ENCODE measurements at regions not wholly inside any gene's neighbourhood (a gene's known extent, or its start where the extent isn't known, plus 50 kb on each side); places are given as distances from the start of the nearest gene placed in this dataset.
A peak's percentile ranks its signal among the peaks of the same experiment; 100 is the strongest.

DNA sequence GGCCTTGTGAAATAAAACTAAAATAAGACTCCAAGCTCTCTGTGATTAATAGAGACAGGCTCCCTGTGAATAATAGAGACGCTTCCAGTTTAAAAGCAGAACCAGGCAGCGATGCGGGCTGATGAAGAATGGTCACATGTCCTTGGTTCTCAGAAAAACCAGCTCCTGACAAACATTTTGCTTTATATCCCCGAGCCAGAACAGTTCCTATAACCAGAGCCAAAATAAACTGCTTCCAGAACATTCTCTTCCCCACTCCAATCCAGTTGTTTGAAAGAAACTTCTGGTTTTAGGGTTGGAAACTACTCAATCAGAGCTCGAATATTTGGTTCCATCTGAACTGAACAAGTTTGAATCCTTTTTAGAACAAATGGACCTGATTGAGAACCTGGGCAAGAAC lies 213.7 kb downstream of the TSN start:
- DNase-seq (no peak), ATAC-seq (no peak)

GRCh38 chr2:121969766-121970639 lies 214.6 kb downstream of the TSN start:
- ATAC-seq = no peak
- DNase-seq = no peak

DNA sequence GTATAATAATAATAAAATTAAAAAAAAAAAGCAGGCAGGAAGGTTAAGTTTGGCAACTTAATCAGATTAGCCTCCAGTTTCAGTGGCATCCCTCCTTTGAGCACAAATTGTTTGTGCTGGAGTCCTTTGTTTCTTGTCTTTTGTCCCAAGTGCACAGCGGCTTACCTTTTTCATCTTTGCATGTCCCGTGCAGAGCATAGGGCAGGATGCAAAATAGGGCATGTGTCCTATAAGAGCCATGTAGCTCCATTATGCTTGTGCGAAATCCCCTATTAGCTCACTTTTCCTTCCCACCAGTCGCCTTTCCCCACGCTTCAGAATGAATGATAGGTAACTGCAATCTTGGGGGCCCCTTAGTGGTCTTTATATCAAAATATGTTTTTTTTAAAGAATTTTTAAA lies 216.8 kb downstream of the TSN start:
- no peak for ATAC-seq
- DNase-seq = no peak

DNA sequence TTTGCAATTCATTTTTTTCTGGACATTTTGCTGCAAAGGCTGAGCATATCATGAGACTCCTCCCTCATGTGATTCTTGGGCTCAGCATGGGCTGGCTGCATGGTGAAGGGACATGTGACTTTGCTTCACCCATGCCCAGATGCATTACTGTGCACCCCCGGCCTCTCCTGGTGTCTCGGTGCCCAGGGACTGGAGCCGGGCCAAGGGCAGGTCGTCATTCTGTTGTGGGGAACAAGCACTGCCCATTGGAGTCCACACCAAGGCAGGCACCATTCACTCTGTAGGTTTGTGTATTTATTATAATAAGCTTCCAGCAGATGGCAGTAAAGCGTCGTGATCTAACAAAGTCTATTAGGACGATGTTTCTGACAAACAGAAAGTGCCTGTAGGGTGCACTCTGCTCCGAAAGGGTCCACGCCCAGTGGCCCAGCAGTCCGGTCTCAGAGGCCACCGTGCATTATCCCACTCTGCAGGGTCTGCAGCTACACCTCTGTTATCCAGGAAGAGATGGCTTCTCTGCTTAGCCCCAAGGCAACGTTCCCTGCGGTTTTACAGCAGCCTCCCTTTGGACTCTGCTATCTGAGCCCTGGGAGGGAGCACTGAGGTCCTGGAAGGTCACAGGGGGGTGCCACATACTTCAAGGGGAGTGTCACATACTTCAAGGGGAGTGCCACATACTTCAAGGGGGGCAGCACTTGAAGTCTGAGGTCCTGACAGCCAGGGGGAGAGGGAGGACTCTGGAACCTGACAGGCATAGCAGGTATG lies 219.6 kb downstream of the TSN start:
- ATAC-seq = peak; percentile 85
- DNase-seq = peak; percentile 23

DNA sequence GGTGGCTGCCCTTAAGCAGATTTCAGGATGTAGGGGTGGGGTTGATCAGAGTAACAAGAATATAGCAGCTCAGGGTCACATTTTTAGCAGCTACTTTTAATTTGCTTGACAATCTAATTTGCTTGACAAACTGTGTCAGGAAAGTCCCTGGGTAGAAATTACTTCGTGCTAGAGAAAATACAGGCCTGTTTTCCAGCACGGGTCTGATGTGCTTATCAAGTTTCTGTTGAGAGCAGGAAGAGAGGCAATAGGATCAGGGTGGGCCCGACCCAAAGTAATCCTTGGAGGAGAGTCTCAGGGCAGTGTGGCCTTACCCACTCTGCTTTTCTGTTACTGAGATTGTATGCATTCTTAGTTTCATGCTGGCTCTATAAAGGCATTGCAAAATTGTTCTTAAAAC lies 221.5 kb downstream of the TSN start:
- DNase-seq = no peak
- no peak for ATAC-seq

DNA sequence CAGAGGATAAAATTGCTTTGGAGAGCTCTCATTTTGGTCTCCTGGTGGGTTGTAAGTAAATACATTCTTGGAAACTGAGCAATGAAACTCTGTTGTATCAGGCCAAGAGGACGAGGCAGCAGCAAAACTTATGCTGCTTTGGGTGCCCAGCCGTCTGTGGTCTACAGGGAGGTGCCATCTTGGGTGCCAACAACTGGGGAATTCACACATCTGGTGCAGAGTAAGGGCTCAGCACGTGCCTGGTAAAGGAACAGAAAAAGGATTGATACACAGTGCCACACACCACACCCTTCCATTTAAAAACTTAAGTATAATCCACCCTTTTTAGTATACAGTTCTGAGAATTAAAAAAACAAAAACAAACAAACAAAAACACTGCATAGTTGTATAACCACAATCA lies 221.9 kb downstream of the TSN start:
- DNase-seq = no peak
- ATAC-seq = no peak

DNA sequence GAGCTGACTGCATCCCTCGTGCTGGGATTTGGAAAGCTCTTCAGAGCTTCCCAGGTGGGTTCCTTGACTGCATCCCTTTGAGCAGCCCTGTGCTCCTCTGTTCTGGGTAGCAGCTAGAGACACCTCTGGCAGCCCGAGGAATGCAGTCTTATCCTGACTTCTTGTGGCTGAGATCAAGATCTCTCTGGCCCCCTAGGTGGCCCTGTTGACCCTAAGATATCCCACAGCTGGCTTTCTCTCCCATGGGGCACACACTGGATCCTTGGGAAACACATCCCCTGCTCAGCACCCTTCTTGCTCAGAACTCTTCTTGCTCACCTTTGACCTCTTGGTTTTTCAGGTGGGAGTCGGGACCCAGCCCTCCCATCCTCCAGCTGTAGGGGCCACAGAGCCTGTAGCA lies 237.2 kb downstream of the TSN start:
- ATAC-seq = no peak

GRCh38 chr2:121993682-121994081 lies 238.2 kb downstream of the TSN start:
- DNase-seq (no peak), ATAC-seq (no peak)

More for the DNA sequence above, 237.2 kb downstream of the TSN start:
- no peak for DNase-seq

DNA sequence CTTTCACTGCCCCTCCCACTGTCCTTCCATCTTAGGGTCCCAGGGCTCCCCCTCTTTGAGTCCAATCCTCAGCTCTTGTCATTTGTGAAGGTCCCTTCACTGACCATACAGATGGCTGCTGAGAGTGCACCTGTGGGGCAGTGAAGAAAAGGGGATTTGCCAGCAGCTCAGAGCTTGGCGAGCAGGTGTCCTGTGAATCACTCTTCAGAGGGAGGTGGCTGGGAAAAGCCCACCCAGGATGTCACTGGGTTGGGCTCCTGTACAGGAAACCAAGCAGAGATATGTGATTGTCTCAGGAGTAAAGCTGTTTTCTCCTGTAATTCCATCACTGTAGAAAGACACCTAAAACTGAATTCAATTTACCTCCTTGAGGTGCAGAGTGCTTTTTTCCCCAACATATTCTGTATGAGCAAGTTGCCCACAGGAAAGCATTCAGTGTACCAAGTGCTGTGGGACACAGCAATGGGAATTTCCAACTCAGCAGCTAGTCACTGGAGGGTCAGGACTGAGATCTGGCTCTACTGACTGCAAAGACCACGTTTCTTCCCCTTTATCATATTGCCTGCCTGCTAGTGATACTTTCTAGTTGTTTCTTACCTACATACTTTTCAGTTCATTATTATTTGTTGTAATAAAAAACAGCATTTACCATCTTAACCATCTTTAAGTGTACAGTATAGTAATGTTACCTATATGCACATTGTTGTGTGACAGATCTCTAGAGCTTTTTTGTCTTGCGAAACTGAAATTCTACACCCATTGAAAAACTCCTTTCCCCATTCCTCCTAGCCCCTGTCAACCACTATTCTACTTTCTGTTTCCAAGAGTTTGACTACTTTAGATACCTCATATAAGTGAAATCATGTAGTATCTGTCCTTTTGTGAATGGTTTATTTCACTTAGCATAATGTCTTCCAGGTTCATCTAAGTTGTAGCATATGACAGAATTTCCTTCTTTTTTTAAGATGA lies 239.1 kb downstream of the TSN start:
- ATAC-seq (no peak), DNase-seq (no peak)

DNA sequence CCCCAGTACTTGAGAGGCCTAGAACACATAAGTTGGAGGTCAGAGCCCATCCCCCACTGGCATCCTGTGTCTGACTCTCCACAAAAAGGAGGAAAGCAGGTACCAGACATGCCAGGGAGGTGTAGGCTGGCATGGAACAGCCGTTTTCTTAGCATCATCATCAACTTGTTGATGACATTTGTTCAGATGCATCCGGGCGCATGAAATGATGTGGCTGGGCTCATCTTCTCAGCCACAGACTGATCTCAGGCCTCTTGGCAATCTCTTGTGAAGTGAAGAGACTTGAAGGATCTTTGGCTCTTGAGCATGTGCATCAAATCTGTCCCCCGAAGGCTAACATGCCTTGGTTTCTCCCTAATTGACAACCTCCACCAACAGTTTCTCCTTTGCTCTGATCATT lies 243.3 kb downstream of the TSN start:
- ATAC-seq (no peak), DNase-seq (no peak)

GRCh38 chr2:121999264-121999663 lies 243.8 kb downstream of the TSN start:
- DNase-seq = no peak
- no peak for ATAC-seq

DNA sequence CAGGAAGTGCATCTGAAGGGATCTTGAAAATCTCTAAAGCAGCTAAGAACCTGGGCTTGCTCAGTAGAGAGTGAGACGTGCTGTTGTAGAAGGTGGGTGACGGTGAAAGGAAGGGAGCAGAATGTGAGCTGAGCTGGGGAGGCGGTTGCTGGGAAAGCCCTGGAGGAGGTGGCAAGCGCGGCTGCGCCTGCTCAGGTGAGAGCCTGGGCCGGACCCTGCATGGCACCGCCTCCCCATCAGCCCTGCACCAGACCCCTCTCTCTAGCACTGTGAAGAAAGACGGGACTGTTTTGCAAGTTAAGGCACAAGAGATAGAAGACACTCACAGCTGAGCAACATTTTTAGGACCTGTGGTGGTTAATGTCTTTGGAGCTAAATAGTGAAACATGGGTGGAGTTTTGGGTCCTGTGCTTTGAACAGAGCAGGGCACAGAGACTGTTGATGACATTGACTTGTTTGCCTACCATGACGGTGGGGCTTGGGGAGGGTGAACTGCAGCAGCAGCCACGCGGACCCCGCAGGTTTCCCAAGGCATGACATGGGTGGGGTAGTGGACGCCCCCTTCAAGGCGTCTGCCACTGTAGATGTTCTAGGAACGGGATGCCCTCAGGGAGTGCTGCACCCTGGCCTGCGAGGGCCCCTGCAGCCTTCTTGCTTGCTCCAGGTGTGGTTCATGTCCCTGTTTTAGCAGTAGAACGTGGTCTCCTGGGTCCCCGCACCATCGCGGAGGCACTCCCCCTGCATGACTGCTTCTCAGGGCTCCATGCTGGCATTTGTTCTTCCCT lies 245.3 kb downstream of the TSN start:
- ATAC-seq = no peak

GRCh38 chr2:122001441-122001874 lies 246.0 kb downstream of the TSN start:
- ATAC-seq = no peak
- DNase-seq = no peak

More for the DNA sequence above, 245.3 kb downstream of the TSN start:
- DNase-seq = no peak

- DNase-seq (no peak), ATAC-seq (no peak)
These were observed 247.9 kb downstream of the TSN start for GRCh38 chr2:122003196-122003940.

GRCh38 chr2:122007126-122007525 lies 251.7 kb downstream of the TSN start:
- ATAC-seq = no peak
- DNase-seq = no peak

DNA sequence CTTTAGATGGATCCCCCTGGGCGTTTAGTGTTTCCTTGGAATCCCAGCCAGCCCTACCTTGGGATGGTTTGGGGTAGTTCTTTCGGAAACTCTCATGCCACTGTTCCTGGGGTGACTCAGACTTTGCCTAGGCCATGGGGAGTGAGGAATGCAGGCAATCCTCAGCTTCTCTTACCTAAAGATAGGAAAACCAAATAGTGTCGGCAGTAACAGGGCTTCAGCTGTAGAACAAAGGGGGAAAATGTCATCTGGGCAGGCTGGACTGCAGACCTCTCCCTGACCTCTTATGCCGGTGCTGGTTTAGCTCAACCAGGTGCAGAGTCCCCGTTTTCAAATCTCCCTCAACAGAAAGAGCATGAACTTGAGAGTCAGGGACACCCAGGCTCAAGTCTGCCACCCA lies 252.1 kb downstream of the TSN start:
- DNase-seq (no peak), ATAC-seq (no peak)

GRCh38 chr2:122009561-122009960 lies 254.1 kb downstream of the TSN start:
- no peak for DNase-seq
- no peak for ATAC-seq

DNA sequence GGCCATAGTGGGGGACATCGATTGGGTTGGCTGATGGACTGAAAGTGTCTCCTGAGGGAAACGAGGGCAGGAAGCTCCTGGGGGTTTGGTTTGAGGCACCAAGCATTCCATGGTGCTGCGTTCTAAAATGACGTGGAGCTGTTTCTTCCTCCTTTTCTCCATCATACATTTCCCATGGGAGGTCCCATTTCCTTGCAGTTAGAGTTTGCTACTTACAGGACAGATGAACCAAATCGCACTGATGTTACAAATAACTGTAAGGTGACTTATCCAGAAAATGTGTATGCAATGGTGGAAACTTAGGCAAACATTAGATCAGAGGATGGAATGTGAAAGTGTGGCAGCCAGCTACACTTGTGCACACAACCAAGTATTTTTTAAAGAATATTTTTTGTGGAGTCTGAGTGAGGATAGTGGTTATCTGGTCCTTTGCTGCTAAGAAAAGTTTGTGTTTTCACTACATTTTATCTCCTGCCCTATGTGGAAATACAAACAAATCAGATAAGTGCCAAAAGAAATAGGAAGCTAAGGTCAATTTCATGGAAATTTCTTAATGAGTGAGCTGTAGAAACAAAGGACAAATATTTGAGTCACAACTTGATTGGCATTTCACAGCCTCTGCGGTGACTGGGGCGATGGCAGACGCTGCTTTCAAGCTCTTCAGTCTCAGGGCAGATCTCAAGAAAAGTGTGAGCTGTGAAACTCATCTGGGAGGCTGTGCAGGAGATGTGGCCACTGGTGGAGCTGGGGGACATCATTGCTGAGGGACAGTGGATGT lies 256.2 kb downstream of the TSN start:
- ATAC-seq = no peak
- no peak for DNase-seq

DNA sequence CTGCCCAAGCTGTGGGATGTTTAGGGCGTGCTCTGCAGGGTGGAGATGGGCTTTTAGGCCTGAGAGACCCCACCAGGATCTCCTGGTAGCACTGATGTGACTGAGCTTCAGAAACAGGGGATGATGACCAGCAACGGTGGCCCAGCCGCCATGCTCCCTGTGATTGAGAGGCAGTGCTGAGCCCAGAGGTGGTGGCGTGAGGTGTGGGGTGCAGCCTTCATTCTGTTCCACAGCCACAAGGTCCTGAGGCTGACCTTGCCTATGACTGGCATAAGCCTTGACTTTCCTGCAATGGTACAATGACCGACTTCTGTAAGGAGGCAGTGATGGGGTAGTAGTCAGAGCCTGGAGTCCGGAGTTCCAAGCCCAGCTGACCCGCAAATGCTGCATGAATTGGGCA lies 263.3 kb downstream of the TSN start:
- DNase-seq (no peak), ATAC-seq (no peak)

DNA sequence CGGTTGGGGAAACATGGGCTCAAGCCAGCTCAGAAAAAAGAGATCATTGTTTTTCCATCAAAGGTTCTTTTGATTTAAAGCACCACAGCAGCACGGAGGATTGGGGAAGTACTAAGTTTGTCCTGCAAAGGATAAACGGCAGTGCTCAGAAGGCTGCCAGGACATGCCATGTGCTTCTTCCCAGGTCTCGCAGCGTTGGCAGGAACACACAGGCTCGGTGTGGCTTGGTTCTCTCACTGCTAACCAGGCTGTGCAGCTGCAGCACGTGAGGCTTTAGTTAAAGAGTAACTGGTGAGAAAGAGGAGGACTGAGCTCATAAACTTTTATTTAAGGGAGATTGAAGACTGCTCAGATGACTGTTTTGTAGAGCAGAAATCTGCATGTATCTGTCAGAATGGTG lies 264.3 kb downstream of the TSN start:
- no peak for DNase-seq
- no peak for ATAC-seq

Data from stimulated activated naive CD8-positive, alpha-beta T cell treated with anti-CD3 and anti-CD28 coated beads, Interleukin-15, Interleukin-2, amounts not matched to agents 100 U/mL and 50 U/mL, for 24 hours (primary cell).